GM12892 (cell line): ENCODE measurements at regions not wholly inside any gene's neighbourhood (a gene's known extent, or its start where the extent isn't known, plus 50 kb on each side); places are given as distances from the start of the nearest gene placed in this dataset.

Experiments
- POLR2A ChIP-seq: IDR thresholded peaks from 2 replicates; pipeline ENCODE4 v1.6.1; 2011; ENCODE audit warnings: low read depth, low read length, control low read depth
- POLR2AphosphoS5 ChIP-seq: IDR thresholded peaks from 2 replicates; pipeline ENCODE4 v1.6.1; 2011; ENCODE audit warnings: low read depth, low read length, control low read depth

- TF ChIP-seq POLR2A (no peak), POLR2AphosphoS5 (no peak)
Measured at GRCh38 chr5:2544003-2544402, 207.5 kb downstream of the IRX2 start.
